ENCODE measurements at regions not wholly inside any gene's neighbourhood (a gene's known extent, or its start where the extent isn't known, plus 50 kb on each side); places are given as distances from the start of the nearest gene placed in this dataset.

GRCh38 chr12:115482943-115483342, 794.5 kb downstream of the MED13L start:
- TF ChIP-seq ASH2L (IDR thresholded peaks at IDR 0.05; ENCODE audit: low read length) (no peak), EP300 (IDR thresholded peaks at IDR 0.05; ENCODE audit: borderline replicate concordance in 1 of 2, low read depth in 2 of 2, low read length in 2 of 2) (no peak), POLR2A (IDR thresholded peaks at IDR 0.05; ENCODE audit: control extremely low read depth in 1 of 2, low read depth in 2 of 2, low read length in 2 of 2) (no peak), GABPA (IDR thresholded peaks at IDR 0.05; ENCODE audit: borderline replicate concordance, insufficient read depth, low read length) (no peak), NRF1 (IDR thresholded peaks at IDR 0.05; ENCODE audit: low read depth, low read length) (no peak), SIX5 (IDR thresholded peaks at IDR 0.05; ENCODE audit: low read depth, low read length) (no peak), SP1 (IDR thresholded peaks at IDR 0.05; ENCODE audit: low read depth, low read length) (no peak)
- TF ChIP-seq, protein P1, sequence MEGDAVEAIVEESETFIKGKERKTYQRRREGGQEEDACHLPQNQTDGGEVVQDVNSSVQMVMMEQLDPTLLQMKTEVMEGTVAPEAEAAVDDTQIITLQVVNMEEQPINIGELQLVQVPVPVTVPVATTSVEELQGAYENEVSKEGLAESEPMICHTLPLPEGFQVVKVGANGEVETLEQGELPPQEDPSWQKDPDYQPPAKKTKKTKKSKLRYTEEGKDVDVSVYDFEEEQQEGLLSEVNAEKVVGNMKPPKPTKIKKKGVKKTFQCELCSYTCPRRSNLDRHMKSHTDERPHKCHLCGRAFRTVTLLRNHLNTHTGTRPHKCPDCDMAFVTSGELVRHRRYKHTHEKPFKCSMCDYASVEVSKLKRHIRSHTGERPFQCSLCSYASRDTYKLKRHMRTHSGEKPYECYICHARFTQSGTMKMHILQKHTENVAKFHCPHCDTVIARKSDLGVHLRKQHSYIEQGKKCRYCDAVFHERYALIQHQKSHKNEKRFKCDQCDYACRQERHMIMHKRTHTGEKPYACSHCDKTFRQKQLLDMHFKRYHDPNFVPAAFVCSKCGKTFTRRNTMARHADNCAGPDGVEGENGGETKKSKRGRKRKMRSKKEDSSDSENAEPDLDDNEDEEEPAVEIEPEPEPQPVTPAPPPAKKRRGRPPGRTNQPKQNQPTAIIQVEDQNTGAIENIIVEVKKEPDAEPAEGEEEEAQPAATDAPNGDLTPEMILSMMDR (IDR thresholded peaks at IDR 0.05; ENCODE audit: control extremely low read depth in 1 of 3, insufficient read depth in 1 of 3, low read depth in 1 of 3, low read length in 3 of 3) = no peak
- TF ChIP-seq, protein P2, sequence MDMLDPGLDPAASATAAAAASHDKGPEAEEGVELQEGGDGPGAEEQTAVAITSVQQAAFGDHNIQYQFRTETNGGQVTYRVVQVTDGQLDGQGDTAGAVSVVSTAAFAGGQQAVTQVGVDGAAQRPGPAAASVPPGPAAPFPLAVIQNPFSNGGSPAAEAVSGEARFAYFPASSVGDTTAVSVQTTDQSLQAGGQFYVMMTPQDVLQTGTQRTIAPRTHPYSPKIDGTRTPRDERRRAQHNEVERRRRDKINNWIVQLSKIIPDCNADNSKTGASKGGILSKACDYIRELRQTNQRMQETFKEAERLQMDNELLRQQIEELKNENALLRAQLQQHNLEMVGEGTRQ (IDR thresholded peaks at IDR 0.05; ENCODE audit: low read length) = no peak
- TF ChIP-seq, protein P3, sequence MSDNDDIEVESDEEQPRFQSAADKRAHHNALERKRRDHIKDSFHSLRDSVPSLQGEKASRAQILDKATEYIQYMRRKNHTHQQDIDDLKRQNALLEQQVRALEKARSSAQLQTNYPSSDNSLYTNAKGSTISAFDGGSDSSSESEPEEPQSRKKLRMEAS (IDR thresholded peaks at IDR 0.05) = no peak

All from H1 (cell line).